ENCODE measurements at regions not wholly inside any gene's neighbourhood (a gene's known extent, or its start where the extent isn't known, plus 50 kb on each side); places are given as distances from the start of the nearest gene placed in this dataset.

- no peak for TF ChIP-seq GMEB1 (CRISPR knock-in tag; IDR thresholded peaks at IDR 0.05; ENCODE audit: borderline replicate concordance)
- TF ChIP-seq, protein P1, sequence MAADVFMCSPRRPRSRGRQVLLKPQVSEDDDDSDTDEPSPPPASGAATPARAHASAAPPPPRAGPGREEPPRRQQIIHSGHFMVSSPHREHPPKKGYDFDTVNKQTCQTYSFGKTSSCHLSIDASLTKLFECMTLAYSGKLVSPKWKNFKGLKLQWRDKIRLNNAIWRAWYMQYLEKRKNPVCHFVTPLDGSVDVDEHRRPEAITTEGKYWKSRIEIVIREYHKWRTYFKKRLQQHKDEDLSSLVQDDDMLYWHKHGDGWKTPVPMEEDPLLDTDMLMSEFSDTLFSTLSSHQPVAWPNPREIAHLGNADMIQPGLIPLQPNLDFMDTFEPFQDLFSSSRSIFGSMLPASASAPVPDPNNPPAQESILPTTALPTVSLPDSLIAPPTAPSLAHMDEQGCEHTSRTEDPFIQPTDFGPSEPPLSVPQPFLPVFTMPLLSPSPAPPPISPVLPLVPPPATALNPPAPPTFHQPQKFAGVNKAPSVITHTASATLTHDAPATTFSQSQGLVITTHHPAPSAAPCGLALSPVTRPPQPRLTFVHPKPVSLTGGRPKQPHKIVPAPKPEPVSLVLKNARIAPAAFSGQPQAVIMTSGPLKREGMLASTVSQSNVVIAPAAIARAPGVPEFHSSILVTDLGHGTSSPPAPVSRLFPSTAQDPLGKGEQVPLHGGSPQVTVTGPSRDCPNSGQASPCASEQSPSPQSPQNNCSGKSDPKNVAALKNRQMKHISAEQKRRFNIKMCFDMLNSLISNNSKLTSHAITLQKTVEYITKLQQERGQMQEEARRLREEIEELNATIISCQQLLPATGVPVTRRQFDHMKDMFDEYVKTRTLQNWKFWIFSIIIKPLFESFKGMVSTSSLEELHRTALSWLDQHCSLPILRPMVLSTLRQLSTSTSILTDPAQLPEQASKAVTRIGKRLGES (CRISPR knock-in tag; IDR thresholded peaks at IDR 0.05; ENCODE audit: borderline replicate concordance) = no peak
- TF ChIP-seq YY1 (IDR thresholded peaks at IDR 0.05; ENCODE audit: insufficient read depth, insufficient replicate concordance, low read depth, low read length) = no peak
- no peak for TF ChIP-seq MEIS2 (CRISPR knock-in tag; IDR thresholded peaks at IDR 0.05)
- TF ChIP-seq REXO4 (CRISPR knock-in tag; IDR thresholded peaks at IDR 0.05; ENCODE audit: borderline replicate concordance) = no peak
- TF ChIP-seq GATAD2A (CRISPR knock-in tag; IDR thresholded peaks at IDR 0.05) = no peak
- no peak for TF ChIP-seq ZNF552 (CRISPR knock-in tag; IDR thresholded peaks at IDR 0.05; ENCODE audit: borderline replicate concordance)
- TF ChIP-seq ZNF777 (CRISPR knock-in tag; IDR thresholded peaks at IDR 0.05) = no peak
- TF ChIP-seq NR1H2 (CRISPR knock-in tag; IDR thresholded peaks at IDR 0.05; ENCODE audit: borderline replicate concordance, low read depth) = no peak
- no peak for TF ChIP-seq ZNF432 (CRISPR knock-in tag; IDR thresholded peaks at IDR 0.05; ENCODE audit: borderline replicate concordance)
- TF ChIP-seq JUNB (CRISPR knock-in tag; IDR thresholded peaks at IDR 0.05; ENCODE audit: borderline replicate concordance) = no peak
Observed at GRCh38 chr7:97346349-97346748, 228.9 kb downstream of the SDHAF3 start.

All from HepG2 (cell line).